ENCODE measurements at regions not wholly inside any gene's neighbourhood (a gene's known extent, or its start where the extent isn't known, plus 50 kb on each side); places are given as distances from the start of the nearest gene placed in this dataset.

- no peak overlapping the region for H2AFZ ChIP-seq (ENCODE audit: low read depth)
- no peak overlapping the region for H3K4me3 ChIP-seq (IDR thresholded peaks at IDR 0.05; ENCODE audit: insufficient read depth, low read depth, low read length)
- H3K27ac ChIP-seq, result no peak overlapping the region
- H3K79me2 ChIP-seq (ENCODE audit: insufficient read depth, low read depth), result no peaks in the 10 kb centered on the region
- H4K20me1 ChIP-seq (ENCODE audit: insufficient read depth), result no peaks in the 10 kb centered on the region
- H3K9ac ChIP-seq, result no peak overlapping the region
- TF ChIP-seq, protein P1, sequence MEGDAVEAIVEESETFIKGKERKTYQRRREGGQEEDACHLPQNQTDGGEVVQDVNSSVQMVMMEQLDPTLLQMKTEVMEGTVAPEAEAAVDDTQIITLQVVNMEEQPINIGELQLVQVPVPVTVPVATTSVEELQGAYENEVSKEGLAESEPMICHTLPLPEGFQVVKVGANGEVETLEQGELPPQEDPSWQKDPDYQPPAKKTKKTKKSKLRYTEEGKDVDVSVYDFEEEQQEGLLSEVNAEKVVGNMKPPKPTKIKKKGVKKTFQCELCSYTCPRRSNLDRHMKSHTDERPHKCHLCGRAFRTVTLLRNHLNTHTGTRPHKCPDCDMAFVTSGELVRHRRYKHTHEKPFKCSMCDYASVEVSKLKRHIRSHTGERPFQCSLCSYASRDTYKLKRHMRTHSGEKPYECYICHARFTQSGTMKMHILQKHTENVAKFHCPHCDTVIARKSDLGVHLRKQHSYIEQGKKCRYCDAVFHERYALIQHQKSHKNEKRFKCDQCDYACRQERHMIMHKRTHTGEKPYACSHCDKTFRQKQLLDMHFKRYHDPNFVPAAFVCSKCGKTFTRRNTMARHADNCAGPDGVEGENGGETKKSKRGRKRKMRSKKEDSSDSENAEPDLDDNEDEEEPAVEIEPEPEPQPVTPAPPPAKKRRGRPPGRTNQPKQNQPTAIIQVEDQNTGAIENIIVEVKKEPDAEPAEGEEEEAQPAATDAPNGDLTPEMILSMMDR (conservative IDR thresholded peaks at IDR 0.05; ENCODE audit: low read depth, low read length), result no peak
- no peaks in the 10 kb centered on the region for H3K36me3 ChIP-seq (ENCODE audit: insufficient read depth)
- no peaks in the 10 kb centered on the region for H3K27me3 ChIP-seq (ENCODE audit: insufficient read depth, low read depth)
- no peak overlapping the region for H3K4me2 ChIP-seq
- H3K4me1 ChIP-seq (ENCODE audit: low read depth, poor library complexity, severe bottlenecking), result no peaks in the 10 kb centered on the region
These were observed 433.1 kb upstream of the FAM241A start for GRCh38 chr4:111712093-111712677.

DNA sequence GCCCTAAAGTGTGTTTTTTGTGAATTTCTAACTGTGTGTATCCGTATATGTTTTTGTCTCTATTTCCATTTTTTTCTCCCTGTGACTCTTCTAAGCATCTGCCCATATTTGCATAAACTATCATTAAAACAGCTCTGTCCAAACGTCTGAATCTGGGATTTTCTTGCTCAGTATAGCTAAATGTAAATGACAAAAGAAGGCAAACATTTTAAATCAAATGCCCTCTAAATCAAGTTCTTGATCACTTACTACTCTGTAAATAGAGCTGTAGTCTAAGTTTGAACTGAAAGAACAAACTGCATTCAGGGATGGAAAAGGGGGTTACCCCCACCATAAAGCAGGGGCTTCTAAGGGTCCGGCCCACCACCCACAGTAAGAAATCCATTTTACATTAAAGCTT lies 432.0 kb upstream of the FAM241A start:
- Histone ChIP-seq H2AFZ (ENCODE audit: low read depth) (no peak overlapping the region), H3K4me2 (no peak overlapping the region), H3K27ac (no peak overlapping the region), H3K79me2 (ENCODE audit: insufficient read depth, low read depth) (no peaks in the 10 kb centered on the region), H3K4me3 (IDR thresholded peaks at IDR 0.05; ENCODE audit: insufficient read depth, low read depth, low read length) (no peak overlapping the region), H3K9ac (no peak overlapping the region), H4K20me1 (ENCODE audit: insufficient read depth) (no peaks in the 10 kb centered on the region), H3K36me3 (ENCODE audit: insufficient read depth) (no peaks in the 10 kb centered on the region), H3K27me3 (ENCODE audit: insufficient read depth, low read depth) (no peaks in the 10 kb centered on the region), H3K4me1 (ENCODE audit: low read depth, poor library complexity, severe bottlenecking) (no peaks in the 10 kb centered on the region)
- TF ChIP-seq, protein P1 (conservative IDR thresholded peaks at IDR 0.05; ENCODE audit: low read depth, low read length), result no peak

DNA sequence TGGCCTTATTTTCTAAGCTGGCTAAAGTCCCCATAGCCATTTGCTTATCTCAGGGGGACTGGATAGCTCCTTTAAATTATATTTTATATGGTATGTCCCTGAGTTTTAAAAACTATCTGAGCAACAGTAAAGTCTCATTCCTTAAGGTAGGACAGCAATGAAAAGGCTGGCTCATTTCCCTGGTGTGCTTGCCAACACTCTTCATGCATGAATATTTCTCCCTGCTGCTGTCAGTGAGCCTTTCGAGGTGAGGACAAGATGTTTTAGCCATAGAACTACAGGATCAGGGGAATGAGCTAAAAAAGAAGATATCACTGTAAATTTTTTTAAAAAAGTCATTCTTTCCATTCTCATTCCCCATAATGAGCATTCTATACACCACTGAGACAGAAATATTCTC lies 427.3 kb upstream of the FAM241A start:
- H3K36me3 ChIP-seq (ENCODE audit: insufficient read depth), result no peaks in the 10 kb centered on the region
- no peaks in the 10 kb centered on the region for H4K20me1 ChIP-seq (ENCODE audit: insufficient read depth)
- no peaks in the 10 kb centered on the region for H3K27me3 ChIP-seq (ENCODE audit: insufficient read depth, low read depth)
- no peaks in the 10 kb centered on the region for H3K4me1 ChIP-seq (ENCODE audit: low read depth, poor library complexity, severe bottlenecking)
- H3K9ac ChIP-seq, result no peak overlapping the region
- no peak overlapping the region for H3K27ac ChIP-seq
- no peak overlapping the region for H3K4me3 ChIP-seq (IDR thresholded peaks at IDR 0.05; ENCODE audit: insufficient read depth, low read depth, low read length)
- H3K4me2 ChIP-seq, result no peak overlapping the region
- TF ChIP-seq, protein P1 (conservative IDR thresholded peaks at IDR 0.05; ENCODE audit: low read depth, low read length), result no peak
- no peaks in the 10 kb centered on the region for H3K79me2 ChIP-seq (ENCODE audit: insufficient read depth, low read depth)
- no peak overlapping the region for H2AFZ ChIP-seq (ENCODE audit: low read depth)

DNA sequence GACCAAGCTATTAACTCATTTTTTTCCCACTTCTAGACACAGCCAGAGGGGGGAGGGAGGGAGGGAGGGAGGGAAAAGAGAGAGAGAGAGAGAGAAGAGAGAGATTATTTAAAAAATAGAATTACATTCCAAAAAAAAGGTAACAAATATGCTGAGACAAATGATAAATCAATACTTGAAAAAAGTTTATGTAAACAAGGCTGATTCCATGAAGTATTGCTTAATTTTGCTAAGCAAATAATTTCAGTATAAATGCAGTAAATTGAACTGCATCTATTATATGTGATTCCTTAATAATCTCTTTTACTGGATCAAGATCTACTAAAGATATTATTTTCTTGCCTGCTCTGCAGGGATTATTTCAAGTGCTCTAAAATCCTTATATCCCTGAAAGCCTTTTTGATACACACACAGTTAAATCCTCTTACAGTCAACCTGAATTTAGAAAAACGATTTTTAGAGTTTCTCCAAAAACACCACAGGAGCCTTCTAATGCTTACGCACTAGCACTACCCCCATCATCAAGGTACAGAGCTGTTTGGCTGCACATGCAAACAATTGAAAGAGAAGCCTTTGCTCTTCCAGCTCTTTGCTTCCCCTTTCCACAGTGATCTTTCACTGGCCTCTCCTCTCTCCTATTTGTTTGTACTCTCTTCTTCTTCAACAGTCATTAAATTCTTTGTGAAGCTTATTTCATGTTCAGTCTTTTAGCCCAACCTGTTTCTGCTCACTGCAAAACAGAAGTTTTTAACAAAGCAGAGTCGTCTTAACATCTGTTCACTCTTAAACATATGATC lies 426.3 kb upstream of the FAM241A start:
- no peak overlapping the region for H3K4me2 ChIP-seq
- no peak overlapping the region for H3K27ac ChIP-seq
- no peaks in the 10 kb centered on the region for H3K36me3 ChIP-seq (ENCODE audit: insufficient read depth)
- no peaks in the 10 kb centered on the region for H3K79me2 ChIP-seq (ENCODE audit: insufficient read depth, low read depth)
- no peak overlapping the region for H3K9ac ChIP-seq
- TF ChIP-seq, protein P1 (conservative IDR thresholded peaks at IDR 0.05; ENCODE audit: low read depth, low read length), result no peak
- H4K20me1 ChIP-seq (ENCODE audit: insufficient read depth), result no peaks in the 10 kb centered on the region
- H3K4me1 ChIP-seq (ENCODE audit: low read depth, poor library complexity, severe bottlenecking), result no peaks in the 10 kb centered on the region
- no peaks in the 10 kb centered on the region for H3K27me3 ChIP-seq (ENCODE audit: insufficient read depth, low read depth)
- no peak overlapping the region for H3K4me3 ChIP-seq (IDR thresholded peaks at IDR 0.05; ENCODE audit: insufficient read depth, low read depth, low read length)
- no peak overlapping the region for H2AFZ ChIP-seq (ENCODE audit: low read depth)
